Activated gamma-delta T cell (primary cell): ENCODE measurements at regions not wholly inside any gene's neighbourhood (a gene's known extent, or its start where the extent isn't known, plus 50 kb on each side); places are given as distances from the start of the nearest gene placed in this dataset.

ENCODE experiments used
- DNase-seq: peaks from one replicate; lab custom pipeline; 2025; lab: John Stamatoyannopoulos, UW

DNA sequence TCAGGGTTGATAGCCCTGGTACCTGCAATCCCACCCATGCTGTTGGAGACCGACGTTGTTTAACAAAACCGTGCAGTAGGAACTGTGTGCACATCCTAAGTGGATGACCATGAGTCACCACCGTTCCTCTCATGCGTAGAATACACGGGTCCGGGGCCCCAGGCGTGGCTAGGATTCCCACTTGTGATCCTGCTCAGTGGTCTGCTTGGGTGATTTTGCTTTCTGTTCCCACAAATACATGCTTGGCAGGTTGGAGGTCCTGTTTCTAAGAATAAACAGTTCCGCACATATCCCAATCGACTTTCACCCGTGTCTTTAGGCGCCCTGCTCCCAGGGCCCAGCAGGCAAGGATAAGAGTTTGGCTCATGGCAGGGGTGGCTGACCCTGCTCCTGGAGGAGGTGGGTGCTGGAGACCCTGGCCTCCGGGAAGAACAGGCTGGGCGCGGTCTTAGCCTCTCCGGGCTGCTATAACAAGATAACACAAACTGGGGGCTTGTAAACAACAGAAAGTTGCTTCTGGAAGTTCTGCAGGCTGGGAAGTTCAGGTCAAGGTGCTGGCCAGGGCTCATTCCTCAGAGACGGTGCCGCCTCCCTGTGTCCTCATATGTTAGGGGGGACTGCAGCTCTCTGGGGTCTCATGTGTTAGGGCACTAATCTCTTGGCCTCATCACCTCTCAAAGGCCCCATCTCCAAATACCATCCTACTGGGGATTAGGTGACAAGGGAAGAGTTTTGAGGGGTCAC lies 1028.3 kb downstream of the BRD1 start:
- DNase-seq: no peak

DNA sequence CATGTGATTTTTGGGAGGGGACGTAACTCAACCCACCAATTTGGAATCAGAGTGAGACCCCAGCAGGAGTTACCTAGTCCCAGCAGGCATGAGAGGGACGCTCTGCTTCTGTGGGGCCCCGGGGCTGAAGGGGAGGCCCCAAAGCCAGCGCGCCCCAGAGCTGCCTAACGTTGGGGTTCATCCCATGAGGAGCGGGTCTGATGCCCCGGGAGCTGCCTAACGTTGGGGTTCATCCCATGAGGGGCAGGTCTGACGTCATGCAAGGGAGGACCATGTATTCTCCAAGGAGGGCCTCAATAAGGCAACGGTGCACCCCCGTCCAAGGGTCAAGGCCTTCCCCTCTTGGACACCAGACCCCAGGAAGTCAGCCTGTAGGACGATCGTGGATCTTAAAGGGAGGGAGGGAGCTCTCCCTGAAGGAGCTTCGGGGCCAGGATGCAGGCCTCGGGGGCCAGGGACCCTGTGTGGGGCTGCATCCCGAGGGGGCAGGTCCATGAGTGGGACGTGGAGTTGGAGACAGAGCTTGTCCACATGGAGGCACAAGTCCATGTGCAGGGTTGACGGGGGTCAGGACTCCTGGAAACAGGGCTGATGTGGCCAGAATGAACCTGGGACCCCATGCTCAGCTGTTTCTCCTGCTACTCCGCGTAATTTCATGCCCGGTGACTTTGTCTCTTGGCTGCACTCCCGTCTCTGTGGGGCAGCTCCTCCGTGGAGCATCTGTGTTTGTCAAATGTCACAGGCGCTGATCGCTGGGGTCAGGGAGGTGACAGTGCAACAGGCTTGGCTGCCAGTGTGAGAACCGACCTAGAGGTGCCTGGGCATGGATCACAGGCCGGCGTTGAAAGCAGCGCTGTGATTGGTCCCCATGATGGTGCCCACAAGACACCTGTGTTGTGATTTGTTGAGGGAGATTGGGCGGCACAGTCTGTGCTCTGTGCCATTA lies 1029.1 kb downstream of the BRD1 start:
- DNase-seq: no peak

DNA sequence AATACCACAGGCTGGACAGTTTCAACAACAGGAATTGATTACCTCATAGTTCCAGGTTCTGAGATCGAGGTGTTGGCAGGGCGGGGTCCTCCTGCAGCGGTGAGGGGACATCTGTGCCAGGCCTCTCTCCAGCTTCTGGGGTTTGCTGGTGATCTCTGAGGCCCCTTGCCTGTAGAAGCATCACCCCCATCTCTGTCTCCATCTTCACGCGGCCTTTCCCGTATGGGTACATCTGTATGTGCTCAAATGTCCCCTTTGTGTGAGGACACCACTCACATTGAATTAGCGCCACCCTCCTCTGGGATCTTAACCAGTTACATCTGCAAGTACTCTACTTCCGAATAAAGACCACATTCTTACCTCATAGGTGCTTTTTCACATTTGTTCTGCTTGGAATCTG lies 1029.9 kb downstream of the BRD1 start:
- DNase-seq: no peak

DNA sequence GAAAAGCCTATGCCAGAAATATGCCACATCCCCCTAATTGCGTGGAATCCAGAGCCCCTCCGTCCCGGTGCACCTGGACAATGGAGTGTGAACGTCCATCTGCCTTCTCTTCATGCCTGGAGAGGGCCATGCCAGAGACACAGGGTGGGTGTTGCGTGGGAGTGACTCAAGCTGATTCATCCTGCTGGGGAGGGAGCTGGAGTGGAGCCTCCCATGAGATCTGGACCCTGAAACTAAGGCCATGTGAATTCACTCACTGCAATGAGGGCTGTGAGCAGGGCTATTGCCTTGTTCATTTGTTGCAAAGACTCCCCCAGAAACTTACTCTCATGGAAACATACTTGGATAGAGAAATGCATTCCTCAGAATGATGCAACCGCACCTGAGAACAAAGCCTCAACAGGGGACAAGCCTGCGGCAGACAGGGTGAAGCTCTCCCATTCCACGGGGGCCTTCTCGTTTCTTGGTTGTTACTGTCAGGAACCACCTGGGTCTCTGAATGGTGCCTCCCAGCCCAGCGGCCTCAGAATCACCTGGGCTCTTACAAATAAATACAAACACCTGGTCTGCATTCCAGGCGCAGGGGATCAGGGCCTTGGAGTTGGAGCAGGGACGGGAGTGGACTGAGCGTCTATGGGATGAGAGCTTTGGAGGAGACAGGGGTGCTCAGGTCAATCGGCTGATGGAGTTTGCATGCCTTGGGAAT lies 1031.2 kb downstream of the BRD1 start:
- DNase-seq: no peak

DNA sequence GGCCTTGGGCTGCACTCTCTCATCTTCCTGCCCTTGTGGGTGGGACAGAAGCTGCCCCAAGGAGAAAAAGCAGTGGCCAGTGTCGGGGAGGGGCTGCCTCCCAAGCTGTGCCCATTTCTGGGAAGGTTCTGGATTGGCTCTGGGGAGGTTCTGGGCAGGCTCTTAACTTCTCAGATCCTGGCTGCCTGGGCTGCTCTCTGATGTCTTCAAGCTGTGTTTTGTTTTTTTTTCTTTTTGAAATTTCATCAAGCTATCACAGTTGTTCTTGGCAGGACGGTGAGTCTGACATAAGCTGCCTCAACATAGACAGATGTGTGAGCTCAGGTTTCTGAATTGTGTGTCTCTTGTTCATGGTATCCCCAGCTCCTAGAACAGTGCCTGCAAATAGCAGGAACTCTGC lies 1032.0 kb downstream of the BRD1 start:
- DNase-seq: no peak

DNA sequence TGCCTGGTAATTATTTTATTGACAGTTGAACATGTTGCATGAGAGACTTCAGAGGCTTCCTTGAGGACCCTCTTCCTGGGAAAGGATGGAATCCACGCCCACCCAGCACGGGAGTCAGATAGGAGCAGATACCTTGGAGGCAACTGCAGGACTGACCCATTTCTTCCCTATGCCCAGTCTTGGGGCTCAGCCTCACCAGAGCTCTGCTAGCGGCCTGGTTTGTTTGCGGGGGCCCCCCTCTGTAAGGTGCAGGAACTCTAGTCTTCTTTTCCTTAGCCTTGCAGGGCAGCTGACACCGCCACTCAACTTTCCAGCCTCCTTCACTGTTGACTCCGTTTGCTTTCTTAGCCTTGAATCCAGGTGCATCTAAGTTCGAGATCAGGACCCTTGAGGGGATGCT lies 1032.8 kb downstream of the BRD1 start:
- DNase-seq: no peak

DNA sequence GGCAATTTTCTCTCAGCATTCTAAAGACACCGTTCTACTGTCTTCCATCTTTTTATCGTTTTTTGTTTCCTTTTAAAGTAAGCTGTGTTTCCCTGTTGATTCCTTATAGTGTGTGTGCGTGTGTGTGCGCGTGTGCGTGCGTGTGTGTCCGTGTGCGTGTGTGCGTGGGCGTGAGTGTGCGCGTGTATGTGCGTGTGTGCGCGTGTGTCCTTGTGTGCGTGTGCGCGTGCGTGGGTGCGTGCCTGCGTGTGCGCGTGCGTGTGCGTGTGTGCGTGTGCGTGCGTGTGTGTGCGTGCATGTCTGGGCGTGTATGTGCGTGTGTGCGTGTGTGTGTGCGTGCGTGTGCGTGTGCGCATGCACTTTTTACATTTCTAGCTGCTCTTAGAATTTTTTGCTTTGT lies 1033.7 kb downstream of the BRD1 start:
- no peak for DNase-seq

DNA sequence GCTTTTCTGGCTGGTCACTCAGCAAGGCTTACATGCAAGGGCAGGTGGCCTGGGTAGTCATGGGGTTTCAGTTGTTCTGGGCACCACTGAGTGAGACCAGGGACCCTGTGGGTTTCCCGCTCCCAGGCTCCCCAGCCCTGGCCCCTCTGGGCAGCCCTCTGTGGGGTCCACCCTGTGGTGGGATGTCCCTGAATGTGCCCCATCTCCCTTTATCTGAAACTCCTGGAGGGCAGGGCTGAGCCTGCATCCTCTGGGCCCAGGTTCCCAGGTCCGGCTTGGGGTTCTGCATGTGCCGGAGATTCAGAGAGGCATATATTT lies 1041.0 kb downstream of the BRD1 start:
- DNase-seq: no peak

DNA sequence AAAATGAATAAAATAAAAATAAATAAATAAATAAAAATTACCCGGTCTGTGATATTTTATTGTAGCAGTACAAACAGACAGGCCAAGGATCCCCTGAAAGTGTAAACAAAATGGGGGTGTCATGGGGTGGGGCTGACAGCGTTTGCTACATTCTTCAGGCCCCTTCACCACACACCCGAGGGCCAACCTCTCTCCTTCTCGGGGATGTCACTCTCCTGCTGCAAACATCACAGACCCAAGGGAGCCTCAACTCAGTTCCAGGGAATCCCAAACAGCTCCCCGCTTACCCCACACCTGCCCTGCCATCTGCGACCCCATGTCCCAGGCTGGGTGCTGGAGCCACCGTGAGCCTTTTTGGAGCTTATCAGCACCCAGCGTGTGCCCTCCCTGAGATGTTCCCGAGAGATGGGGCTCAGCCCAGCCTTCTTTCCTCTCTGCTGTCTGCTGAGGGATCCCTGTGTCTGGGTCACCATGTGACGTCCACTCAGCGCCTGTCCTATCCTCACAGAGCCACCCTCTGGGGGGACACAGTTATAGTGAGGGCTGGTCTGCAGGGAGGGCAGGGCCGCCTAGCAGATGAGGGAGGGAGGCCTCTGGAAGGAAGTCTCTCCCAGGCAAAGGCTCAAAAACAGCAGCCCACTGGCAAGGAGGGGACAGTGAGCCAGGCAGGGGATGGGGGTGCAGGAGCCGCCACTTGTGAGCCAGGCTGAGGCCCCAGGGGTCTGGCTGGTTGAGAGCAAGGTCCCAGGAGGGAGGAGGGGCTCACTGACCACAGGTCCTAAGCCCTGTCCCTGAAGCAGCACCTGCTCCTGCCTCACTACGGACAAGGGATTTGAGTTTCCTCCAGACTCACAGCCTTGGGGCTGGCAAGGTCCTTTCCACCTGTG lies 1041.6 kb downstream of the BRD1 start:
- DNase-seq: no peak

DNA sequence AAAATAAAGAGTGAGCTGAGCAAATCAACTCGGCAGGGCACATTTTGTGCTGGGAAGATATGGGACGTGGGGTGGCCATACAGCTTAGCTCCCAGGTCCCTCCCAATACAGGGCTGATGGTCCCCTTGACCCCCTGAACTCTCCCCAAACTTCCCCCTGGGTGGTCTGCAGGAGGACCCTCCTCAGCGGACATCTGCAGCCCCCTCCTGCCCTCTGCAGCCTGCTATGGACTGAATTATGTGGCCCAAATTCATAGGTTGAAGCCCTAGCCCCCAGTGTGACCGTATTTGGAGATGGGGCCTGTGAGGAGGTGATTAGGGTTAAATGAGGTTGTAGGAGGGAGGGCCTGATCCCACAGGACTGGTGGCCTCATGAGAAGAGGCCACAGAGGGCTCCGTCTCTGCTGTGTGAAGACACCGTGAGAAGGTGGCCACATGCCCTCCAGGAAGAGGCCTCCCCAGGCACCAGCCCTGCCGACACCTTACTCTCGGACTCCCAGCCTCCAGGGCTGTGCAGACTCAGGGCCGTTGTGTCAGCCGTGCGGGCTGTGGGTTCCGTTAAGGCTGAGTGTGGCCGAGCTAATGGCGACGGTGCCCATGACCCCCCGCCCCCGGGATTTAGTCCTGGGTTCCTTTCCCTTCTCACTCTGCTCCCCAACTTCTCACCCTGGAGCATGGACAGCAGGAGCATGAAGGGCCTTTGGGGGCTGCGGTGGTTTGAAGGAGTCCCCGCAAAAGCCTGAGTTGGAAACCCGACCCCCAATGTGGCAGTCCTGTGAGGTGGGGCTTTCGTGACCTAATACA lies 1042.8 kb downstream of the BRD1 start:
- no peak for DNase-seq

DNA sequence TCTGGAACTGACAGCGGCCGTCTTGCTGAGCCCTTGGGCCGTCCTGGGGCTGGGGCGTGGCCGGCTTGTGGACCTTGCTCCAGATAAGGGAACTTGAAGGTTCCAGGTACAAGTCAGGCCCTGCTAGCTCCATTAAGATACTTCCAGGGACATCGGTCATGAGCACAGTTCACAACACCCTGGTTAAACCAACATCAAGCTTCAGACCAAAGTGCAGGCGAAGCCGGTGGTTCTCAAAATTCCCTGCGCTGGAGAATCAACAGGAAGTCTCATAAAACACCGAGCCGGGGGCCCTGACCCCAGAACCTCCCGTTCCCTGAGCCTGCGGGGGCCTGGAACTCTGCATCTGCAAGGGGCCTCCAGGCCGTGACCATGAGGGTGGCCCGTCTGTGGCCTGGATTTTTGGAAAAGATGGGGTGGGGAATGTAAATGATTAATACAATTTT lies 1043.8 kb downstream of the BRD1 start:
- no peak for DNase-seq

DNA sequence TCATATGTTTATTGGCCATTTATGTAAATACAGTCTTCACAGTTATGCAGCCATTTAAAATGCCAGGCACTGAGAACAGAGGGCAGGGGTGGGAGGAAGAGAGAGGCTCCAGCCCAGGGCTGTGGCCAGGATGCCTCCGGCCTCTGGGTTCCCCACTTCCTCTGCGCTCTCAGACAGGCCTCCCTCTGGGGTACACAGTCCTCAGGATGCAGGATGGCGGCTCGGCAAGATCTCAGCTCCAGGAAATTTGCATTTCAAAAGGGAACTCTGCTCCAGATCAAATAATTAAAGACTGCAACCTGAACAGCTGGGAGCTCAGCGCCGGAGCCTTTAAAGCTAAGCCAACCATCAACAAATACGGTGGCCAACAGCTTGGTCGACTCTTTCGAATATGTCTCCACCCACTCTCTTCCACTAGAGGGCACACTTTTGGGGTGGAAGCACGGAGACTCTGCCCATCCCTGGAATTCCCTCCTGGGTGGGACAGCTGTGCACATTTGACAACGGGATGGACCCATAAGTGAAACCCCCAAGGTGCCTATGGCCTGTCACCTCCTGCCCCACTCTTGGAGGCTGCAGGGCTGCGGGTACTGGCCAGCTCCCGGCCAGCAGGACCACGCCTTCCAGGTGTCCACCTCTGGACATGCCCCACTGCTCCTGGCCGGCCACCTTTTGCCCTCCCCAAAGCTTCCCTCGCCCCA lies 1044.7 kb downstream of the BRD1 start:
- DNase-seq: no peak

DNA sequence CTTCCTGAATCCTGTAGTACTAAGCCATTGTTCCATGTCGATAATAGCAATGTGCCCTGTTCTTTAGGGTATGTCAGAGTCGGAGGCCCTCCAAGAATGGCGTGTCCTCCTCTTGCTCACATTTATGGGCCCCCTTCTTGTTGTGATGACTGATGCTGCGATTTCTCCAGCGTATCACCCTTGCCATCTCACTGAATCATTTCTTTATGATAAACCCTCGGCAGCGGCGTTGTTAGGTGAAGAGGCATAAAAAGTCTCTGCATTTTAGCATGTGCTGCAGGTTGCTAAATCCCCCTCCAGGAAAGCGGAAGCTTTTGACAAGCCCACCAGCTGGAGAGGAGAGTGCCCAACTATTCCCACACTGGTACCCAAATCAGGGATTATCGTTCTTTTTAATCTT lies 1045.3 kb downstream of the BRD1 start:
- DNase-seq: no peak

DNA sequence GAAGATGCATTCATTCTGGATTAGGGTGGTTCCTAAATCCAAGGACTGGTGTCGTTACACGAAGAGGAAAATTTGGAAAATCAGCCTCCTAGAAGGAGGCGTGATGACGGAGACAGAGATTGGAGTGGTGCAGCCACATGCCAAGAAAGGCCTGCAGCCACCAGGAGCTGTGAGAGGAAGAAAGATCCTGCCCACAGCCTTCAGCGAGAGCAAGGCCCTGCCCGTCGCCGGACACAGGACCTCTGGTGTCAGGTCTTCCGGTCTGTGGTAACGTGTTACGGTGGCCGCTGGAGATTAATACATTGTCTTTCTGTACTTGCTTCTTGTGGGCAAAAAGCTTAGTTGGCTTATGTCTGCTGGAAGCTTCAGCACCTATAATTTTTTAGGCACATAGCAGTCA lies 1045.8 kb downstream of the BRD1 start:
- DNase-seq: no peak

DNA sequence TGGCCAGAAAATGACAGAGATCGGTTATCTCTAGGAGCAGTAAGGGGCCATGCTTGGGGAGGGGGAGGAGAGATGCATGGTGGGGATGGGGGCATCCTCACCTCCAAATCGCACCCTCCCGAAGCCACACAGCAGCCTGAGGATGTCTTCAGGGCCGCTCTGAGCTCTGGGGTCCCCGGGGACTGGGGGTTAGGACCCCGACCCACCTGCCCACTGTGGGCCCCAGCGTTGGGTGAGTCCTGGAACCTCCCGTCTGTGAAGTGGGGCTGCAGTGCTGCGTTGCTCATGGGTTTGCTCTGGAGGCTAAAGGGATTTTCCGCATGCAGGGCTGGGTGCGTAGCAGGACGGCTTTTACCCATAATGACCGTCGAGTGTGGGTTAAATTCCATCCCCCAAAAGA lies 1046.3 kb downstream of the BRD1 start:
- DNase-seq: no peak

DNA sequence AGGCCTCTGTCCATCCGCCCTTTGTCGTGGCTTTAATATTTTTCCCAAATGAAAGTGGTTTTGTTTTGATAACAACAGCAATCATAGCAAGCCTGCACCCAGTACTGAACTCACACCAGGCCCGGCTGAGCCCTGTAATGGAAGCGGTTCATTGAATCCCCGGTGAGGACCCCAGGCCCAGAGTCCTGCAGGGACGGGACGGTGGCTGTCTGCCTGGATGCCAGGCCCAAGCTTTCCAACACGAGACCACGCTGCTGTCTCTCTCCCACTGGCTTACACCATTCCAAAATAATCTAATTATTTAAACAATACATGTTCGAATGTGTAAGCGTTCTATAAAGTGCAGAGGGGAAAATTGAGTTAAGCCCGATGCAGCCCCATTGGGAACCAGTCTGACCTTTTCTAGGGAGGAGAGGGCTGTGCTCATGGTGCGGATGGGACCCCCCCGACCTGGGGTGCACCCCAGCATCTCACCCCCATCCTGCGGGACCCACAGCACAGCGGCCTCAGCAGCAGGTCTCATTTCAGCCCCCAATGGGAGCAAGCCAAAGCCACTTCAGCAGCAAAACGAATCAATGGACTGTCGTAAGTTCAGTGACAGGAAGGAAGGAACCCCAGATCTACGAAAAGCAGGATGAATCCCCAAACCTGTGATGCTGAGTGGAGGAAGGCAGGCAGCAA lies 1046.9 kb downstream of the BRD1 start:
- no peak for DNase-seq

DNA sequence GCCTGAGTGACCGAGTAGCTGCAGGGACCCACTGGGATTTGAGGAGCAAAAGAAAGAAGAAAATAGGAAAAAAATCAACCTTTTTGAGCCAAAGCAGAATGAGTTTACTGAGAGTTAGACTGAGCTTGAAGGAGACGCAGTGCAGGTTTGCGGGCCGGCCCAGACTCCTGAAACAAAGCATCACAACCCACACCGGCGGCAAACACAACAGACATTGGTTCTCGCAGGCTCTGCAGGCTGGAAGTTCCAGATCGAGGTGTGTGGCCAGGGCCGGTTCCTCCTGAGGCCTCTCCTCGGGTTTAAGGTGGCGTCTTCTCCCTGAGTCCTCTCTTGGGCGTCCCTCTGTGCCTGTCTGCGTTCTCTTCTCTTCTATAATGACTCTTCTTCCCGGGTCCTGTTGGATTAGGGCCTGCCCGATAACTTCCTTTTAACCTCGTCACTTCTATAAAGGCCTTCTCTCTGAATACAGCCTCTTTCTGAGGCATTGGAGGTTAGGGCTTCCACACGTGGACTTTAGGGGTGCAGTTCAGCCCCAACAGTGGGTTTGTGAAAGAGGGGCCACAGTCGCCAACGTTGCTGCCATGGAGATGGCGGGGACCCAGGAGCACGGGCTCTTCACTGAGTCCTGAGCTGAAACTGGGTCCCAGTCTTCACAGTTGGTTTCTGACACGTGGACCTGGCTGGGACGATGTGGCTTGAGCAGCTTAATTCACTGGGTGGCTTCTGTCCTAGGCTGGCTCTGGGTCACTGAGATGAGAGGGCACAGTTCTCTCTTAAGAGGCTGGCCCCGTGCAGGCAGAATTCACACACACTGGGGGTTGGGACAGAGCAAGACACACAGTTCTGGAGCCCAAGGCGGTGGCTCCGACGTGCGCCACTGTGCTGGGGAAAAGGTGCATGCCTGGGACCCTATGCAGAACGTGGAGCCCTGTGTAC lies 1047.7 kb downstream of the BRD1 start:
- no peak for DNase-seq

DNA sequence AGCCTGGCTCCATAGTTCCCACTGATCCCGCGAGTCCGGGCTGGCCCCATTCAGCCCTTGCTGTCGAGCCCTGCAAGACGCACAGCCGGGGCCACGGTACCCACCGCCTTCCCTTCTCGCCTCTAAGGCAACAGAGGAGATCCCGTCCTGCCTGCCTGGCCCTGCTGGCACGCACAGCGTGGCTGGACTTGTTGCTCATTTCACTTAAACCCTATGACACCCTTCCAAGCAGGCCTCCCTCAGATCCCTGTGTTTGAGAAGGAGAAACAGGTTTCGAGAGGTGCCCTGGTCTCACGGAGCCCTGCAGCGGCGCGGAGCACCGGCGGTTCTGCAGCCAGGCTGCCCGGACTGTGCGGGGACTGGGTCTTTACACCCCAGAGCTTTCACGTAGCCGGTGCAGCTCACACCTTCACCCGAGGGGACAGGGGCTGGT lies 1048.4 kb downstream of the BRD1 start:
- DNase-seq: no peak
